NOMO-1 treated with dmso at 0.1 percent for 144 hours (cell line): ENCODE measurements at regions not wholly inside any gene's neighbourhood (a gene's known extent, or its start where the extent isn't known, plus 50 kb on each side); places are given as distances from the start of the nearest gene placed in this dataset.

Source experiments
- DNase-seq: peaks from one replicate; lab custom pipeline; 2025; ENCODE audit not compliant: unreplicated experiment; lab: John Stamatoyannopoulos, UW

DNA sequence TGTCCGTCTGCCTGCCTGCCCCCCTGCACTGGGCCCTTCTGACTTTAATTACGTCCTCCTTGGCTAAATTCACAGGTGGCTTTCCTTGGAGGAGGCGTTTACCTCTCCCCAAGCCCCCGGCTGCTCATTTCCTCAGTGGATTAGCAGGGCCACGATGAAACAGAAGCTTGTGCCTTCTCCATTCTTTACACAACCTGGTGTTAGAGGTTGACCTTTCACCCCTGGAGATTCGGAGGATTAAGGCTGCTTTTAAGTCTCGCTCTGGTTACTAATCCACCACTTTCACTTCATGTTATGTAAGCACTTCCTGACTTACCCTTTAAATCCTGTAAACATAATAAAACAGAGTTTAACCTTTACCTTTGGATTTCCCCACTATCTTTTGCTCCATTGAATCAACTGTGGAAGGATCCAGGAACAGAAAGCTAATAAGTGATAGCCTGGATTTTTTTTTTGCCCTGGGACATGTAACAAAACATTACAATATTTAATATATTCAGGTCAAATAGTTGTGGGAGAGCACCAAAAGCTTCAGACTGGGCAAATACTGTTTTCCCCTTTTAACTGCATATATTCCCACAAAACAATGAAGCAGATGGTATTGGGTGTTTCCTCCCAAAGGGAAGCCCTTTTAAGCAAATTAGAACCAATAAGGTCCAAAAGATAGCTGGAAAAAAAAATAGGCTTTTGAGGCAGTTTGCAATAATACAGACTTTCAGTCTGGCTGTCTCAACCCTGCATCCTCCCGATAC is 370.2 kb downstream of the EN1 start:
- DNase-seq: no peak

DNA sequence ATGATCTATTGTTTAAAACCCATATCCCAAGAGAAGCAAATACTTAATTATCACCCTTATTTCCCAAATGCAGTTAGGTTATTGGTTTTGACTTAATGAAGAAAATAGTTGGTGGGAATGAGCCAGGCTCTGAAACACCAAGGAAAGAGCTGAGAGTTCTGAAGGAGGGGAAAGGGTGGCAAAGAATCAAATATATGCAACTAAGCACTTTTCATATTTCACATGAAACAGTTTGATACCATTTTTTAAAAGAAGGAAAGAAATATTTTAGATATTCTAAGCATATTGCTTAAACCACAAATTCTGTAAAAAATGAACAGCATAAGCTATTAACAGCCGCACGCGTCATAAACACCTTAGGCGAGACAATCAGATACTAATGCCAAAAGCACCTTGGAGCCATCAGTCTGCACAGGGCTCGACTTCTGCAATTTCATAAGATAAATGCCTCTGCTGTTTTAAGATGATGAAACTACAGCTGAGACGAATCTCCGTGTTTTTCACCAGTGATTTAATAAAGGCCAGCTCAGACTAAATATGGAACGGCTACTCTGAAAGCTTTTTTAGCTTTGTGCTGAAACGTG is 371.7 kb downstream of the EN1 start:
- no peak for DNase-seq

DNA sequence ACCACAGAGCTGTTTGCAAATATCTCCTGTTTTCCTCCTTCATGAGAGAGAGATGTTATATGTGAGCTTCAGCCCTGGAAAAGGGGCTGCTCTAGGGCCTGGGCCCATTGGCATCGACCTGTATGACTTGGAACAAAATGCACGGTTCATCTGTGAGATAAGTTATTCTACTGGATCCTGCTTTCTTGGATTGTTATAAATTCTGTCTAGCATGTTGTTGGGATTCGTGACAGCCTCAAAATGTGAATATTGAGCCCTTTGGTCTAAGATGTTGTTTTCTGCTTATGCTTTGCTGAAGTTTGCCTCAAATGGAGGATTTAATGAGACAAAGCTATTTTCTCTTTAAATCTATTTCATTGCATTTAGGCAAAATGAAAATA is 372.9 kb downstream of the EN1 start:
- DNase-seq: no peak

DNA sequence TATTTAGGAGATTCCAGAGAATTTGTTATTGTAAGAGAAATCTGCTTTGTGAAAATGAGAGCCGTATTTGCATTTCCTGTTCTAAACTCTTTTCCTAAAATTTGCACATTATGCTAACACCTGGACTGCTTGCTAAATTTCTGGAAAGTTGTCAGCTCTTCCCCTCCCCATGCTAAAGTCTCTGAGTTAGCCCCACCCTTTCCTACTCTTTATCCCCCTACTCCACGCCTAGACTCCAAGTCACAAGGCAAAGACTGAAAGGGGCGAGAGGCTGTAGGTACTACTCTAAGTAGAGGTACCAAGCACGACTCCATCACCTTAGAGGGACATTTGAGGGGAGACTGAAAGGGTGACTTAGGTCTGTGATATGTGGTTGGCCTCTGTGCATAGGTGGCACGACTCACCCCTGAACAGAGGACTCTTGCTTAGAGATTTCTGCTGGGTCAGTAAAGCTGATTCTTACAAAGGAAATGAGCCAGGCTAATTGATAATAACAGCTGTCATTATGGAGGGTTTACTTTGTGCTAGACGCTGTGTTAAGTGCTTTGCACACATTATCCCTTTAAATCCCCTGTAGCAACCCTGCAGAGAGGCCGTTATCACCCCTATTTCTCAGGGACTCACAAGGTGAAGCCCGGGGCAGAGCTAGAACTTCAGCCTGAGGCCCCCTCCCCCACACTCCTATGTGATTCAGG is 373.5 kb downstream of the EN1 start:
- DNase-seq: no peak

DNA sequence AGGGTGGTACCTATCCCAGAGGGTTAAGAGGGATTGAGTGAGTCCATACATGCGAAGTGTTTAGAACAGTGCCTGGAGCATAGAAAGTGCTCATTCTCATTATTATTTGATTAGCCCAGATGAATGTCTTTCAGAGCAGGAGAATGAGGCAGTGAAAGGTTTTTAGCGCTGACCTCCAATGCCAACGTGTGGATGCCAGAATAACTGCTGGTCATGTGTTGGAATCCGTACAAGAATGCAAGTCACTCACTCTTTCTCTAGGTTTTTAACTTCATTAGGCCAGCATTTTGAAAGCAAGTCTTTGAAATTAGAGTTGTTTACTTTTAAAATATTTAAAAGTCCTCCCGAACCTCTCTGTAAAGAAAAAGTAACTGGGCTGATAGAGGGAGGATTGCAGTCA is 374.2 kb downstream of the EN1 start:
- DNase-seq: no peak

DNA sequence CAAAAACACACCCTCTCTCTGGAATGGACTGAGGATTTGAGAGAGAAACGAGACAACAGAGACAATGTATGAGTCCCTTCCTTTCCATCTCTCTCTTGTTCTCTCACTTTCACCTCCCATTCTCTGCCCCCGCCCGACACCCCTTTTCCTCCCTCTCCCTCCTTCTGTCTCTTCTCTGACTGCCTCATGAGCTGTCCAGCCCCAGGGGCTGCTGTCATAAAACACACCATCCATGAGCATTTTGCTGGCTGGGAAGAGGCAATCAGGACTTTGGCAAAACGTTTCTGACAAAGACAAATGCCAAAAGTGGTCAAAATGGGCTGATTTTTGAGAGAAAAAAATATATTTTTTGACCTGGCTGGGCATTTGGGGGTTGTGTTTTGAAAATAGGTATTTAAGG is 377.2 kb downstream of the EN1 start:
- DNase-seq: no peak

DNA sequence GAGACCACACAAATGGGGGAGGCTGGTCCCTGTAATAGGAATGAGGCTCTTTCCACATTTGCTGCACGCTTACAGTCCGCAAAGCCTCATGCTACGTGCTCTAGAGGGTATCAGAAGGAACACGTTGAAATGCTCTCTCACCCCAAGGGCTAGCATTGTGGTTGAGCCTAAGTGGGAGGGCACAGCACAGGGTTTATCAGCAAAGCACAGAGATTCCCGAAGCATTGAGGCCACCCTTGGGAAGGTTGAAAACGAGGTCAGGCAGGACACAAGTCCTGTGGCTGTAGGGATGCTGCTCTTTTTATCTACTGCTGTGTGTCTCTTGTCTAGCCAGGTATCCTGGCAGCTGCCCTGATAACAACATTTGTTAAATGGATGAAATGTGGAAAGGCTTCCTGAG is 378.3 kb downstream of the EN1 start:
- DNase-seq: no peak

DNA sequence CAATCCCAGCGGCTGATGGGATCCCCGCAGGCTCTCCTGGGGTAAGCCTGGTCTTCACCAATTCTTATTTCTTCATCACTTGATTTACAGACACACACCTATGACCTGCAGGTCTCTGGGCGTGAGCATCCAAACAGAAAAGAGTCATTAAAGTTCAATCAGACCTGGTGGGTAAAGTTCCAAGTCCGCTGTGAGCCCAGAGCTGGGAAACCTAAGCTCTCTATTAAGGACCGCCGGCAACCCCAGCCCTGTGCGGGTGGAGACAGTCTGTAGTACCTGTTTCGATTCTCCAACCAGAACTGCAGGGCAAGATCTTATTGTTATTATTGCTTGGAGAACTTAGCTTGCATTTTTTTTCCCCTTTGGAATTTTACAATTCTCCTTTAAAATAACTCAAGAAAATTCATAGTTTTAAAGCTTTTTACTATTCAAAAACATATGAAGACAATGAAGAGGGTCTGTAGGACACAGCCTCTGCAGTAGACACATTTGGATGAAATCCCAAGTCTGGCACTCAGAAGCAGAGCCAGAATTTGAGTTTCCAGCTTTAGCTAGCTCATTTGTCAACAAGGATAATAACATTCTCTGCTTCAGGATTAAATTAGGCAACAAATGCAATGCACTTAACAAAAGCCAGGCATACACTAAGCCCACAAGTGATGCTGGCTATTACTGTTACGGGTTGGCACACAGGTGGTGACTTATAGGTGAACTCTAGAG is 376.4 kb downstream of the INSIG2 start:
- DNase-seq: no peak

DNA sequence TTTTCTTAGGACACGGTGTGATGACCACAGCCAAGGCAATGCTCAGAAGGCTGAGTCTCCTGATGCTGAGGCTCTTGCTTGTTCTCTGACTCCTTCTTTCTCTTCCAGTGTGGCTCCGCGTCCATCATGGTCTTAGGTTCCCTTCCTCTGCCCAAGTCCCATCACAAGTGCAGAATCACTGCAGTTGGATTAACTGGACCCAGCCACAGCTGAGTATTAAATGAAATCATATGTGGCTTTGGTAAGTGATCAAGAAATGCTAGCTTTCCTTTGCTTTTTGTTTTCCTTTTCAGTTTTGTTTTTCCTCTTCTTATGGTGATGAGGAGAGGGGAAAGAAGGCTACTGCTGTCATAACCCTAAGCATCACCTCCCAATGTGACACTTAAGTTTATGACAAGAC is 375.8 kb downstream of the INSIG2 start:
- DNase-seq: no peak

DNA sequence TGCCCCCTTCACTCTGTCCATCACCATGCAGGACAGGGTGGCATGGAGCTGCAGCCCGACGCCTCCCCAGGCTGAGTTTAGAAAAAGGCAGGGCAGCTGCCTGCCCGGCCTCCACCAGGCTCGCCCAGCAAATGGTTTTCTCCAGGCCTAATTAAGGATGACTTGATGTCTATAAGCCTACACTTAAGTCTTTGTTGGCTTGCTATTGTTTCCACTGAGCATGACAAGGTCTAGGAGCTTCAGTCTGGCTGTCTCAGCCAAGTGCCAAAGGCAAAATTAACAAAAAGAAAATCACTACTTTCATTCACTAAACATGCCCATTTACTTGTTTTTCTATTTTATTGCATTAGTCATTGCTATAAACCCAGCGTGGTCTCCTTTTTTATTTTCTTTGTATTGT is 372.2 kb downstream of the INSIG2 start:
- no peak for DNase-seq

DNA sequence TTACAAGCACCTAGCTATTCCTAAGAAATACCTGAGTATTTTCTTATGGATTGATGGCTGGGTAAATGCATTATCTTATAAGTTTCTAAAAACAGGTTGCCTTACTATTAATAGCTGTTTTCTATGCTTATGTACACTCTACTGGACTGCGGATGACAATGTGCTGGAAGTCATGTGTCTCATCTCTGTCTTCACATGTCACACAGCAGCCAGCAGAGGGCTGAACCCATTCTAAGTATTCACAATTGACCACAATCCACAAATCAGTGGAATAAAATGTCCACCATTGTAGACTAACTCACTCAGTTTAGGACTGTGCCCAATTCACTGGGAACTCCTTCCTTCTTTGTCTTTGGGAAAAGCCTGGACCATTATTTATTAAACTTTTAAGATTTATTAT is 371.2 kb downstream of the INSIG2 start:
- no peak for DNase-seq

DNA sequence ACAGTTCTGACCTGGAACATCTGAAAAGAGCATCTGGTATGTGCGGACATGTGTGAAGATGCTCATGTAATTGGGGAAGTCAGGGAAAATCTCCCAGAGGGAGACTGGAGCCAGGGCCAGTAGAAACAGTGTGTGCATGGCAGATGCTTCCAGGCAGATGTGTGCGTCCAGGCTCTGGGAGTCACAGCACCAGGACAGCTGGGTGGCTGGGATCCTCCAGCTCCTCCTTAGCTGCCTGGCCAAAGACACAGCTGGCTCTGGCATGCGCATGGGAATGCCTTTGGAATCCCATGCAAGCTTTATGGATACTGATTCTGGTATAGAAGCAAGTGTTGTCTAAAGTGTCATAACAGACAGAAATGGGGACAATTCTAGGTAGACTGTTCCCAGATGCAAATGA is 369.7 kb downstream of the INSIG2 start:
- no peak for DNase-seq

DNA sequence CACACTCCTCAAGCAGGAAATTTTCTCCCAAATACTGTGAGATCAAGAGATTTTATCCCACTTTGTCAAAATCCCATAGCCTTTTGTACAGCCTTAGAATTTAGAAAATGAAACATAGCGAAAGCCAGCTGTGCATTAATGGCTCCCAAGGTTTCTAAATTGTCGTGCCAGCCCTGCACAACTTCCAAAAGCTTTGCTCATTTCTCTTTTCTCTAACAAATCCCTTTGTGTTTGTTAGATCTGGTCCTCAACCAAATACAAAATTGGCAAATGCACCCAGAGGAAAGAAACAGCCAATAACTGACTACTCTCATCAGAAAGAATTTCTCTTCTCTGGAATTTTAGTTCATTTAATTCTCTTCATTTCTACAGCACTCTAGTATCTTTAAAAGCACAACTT is 361.1 kb downstream of the INSIG2 start:
- DNase-seq: no peak

DNA sequence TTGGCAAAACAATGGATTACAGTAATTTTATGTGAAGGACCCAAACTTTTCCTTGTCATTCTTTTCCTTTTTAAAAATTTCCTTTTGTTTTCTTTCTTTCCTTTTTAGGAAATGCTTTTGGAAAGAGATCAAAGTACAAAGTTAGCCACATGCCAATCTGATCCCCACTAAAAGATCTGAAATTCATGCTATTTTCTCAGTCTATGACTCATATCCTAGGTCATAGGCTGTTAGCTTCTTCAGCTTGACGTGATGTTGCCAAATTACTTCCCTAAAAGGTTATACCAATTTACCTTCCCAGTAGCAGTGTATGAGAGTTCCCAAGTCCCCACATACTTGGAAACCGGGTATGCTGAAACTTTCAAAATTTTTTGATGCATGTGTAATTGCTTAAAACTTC is 355.3 kb downstream of the INSIG2 start:
- no peak for DNase-seq

DNA sequence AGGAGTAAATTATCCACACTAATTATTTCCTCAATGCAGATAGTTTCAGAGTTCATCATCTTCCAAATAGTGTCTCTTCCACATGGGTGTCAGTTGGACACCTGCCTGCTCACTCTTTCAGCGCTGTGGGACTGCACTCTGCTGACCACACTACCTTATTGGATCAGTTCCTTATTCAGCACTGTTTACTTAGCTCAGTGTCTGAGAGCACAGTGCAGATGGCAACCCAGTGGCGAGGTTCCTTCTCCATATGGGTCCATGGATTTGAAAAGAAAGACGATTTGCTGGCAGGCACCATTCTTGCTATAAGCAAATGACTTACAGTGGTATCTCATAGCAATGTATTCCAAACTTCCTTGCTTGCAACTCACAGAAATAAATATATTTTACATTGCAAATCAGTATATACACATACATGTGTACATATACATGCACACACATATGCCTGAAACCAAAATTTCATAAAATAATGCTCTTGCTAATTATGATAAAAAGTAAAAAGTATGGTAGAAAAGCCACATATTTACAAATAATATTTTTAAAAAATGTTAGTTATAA is 354.8 kb downstream of the INSIG2 start:
- no peak for DNase-seq

DNA sequence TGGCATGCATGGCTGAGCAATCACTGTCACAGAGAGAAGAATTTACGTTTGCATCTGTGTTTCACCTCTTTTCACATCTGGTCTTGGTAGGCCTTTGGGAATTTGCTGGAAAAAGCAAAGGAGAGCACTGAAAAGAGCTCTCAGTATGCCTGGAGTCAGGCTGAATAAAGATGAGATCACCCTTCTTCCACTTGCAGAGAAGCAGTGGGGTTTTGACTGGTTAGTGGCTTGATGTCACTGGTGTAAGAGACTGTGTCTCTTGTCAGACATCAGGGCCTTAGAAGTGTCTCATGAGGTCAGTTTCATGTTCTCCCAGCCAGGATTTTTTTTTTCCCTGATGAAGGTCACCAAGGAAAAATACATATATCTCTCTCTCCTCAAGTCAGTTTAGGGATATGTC is 353.8 kb downstream of the INSIG2 start:
- no peak for DNase-seq

DNA sequence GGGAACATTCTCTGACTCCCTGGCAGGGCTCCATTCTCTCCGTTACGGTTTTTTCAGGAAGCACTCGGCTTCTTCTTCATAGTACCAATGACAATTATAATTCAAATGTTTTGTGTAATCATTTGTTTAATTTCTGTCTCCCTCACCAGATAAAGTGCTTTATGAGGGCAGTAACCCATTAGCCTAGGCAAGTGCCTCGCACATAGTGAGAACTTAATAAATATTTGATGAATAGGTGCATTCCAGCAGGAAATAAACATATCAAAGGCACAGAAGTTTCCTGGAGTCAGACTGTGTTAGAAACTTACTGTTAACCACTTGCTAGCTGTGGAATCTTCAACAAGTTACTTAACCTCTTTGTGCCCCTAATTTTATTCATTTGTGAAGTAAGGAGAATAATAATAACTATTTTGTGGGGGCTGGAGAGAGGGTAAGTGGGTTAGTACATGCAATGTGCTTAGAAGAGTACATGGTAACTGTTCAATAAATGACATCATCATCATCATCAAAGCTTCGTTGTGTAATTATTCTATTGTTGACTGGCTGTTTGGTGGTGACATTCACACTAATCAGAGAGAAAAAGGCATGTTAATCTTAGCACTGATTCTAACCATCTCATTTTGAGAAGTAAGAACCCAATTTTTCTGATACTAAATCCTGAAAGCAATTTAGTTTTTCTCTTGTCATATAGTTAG is 352.3 kb downstream of the INSIG2 start:
- DNase-seq: no peak

DNA sequence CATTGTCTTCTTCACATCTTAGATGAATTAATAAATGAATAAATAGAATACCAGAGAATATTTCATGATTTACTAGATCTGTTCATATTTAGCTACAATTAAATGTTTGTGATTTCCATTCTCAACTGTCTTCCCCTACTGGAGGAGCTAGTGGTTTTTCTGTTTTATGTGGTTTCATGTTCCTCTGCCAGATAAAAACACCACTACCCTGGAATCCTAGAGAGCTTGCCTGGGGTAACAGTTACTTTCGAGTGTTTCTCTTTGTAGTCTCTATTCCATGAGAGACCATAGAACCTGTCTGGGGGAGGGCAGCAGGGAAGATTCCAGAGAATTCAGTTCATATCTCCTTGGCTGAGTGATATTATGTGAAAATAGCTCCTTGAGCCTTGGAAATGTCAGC is 349.2 kb downstream of the INSIG2 start:
- no peak for DNase-seq

DNA sequence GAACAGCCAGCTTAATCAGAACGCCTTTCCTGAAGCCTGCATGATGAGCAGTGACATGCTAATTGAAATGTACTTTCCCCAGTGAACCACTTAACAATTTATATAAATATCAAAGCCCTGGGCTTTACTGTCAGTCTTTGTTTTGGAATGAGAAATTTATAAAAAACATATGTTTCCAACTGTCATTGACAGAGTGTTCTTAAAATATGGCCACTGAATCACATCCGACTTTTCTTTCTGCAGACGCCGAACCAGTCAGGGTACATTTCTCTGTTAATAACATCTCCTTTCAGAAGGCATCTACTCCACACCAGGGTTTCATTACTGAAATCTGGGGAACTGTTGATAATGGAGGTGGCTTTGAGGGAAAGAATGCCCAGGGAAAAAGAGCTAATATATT is 343.7 kb downstream of the INSIG2 start:
- DNase-seq: no peak

DNA sequence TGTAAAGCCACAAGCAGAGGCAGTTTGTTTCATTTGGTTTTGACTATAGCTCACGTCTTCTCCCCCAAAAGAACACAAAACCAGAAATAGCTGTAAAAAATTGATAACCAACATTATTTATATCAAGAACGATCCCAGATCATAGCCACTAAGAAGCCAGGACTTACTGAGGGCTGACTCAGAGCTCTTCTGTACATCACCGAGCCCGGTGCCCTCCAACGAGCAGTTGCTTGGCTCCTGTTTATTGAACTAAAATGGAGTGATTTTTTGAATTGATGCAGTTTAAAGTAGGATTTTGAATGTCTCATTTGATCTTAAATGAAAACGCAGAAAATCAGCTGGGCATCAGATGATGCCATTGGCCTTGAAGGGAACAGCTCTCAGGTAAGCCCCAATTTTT is 343.3 kb downstream of the INSIG2 start:
- no peak for DNase-seq

DNA sequence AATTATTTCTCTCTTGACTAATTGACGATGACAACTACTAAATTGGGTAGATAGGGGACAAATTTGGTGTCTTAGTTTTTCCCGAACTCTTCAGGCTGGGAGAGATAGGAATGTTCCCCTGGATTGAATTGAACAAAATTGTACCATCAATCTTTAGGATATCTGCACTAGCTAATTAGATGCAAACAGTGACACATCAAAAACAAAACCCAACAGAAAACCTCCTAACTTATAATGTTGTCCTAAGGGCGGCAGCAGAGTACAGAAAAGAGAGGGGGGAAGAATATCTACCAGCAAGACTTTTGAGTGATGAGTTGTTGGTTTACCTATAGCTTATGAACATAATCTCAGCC is 342.9 kb downstream of the INSIG2 start:
- no peak for DNase-seq
